ENCODE measurements at regions not wholly inside any gene's neighbourhood (a gene's known extent, or its start where the extent isn't known, plus 50 kb on each side); places are given as distances from the start of the nearest gene placed in this dataset.

DNA sequence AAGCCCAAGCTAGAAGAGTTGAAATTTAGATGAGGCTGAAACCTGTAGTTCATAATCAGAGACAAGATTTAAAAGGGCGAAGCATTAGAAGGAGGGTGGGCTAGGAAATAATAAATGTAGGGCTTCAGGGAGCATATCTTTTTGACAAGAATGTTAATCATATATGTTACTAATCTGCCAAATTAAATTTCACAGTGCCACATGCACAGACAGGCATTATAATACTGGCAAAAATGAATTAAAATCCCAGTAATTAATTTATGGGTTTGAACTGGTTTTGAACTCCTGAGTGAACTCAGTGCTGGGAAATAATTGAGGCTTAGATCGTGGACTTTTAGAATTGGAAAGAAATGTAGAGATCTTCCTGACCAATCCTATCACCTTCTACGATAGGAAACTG, 383.5 kb upstream of the IL12A start:
- H3K9ac ChIP-seq (ENCODE audit: low read length) = no peak overlapping the region
- no peak overlapping the region for H2AFZ ChIP-seq (ENCODE audit: low read depth, low read length, severe bottlenecking)
- H3K27me3 ChIP-seq (ENCODE audit: low read length) = no peaks in the 10 kb centered on the region
- no peaks in the 10 kb centered on the region for H3K36me3 ChIP-seq (ENCODE audit: low read length)
- no peaks in the 10 kb centered on the region for H3K9me2 ChIP-seq (replicated peaks; ENCODE audit: insufficient read depth, low read length)
- H3K4me2 ChIP-seq (ENCODE audit: low read depth, low read length, poor library complexity, severe bottlenecking) = no peak overlapping the region
- H3K79me2 ChIP-seq (ENCODE audit: insufficient read depth, low read length) = no peaks in the 10 kb centered on the region
- no peak overlapping the region for H3K27ac ChIP-seq (ENCODE audit: low read depth, low read length)
- no peak for TF ChIP-seq EZH2phosphoT487 (conservative IDR thresholded peaks at IDR 0.05; ENCODE audit: low read length)
- peaks cover 2% of the 10 kb centered on the region; the same call in 1 of the 2 replicates for H3K9me3 ChIP-seq (ENCODE audit: insufficient read depth, low read length)
- H4K20me1 ChIP-seq (ENCODE audit: low read depth, low read length) = no peaks in the 10 kb centered on the region
- H3K4me3 ChIP-seq (ENCODE audit: insufficient read depth, low read length, poor library complexity, severe bottlenecking) = no peak overlapping the region
- no peaks in the 10 kb centered on the region for H3F3A ChIP-seq (ENCODE audit: insufficient read depth)

DNA sequence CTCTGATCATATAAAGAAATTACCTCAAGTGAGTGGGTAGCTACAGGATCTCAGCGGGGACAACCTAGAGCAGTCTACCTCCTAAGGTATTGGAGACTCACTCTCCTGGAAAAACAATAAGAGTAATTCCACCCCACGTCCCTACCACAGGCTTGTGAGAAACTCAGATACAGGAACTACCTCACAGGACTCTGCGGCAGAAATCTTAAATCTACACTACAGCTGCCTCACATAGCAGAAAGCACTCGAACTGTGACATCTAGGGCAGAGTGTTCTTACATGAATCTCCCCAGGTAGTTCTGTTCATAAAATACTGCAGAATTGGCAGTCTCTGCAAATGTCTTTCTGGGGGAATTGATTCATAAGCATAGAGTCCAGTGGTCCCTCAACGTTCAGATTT, 382.9 kb upstream of the IL12A start:
- Histone ChIP-seq H3K9ac (ENCODE audit: low read length) (no peak overlapping the region), H3K27me3 (ENCODE audit: low read length) (0 out of 2 replicates have a peak, but pooled peaks cover 4% of the 10 kb centered on the region), H3K79me2 (ENCODE audit: insufficient read depth, low read length) (no peaks in the 10 kb centered on the region), H3F3A (ENCODE audit: insufficient read depth) (no peaks in the 10 kb centered on the region), H3K4me2 (ENCODE audit: low read depth, low read length, poor library complexity, severe bottlenecking) (no peak overlapping the region), H3K9me3 (ENCODE audit: insufficient read depth, low read length) (no peaks in the 10 kb centered on the region), H3K27ac (ENCODE audit: low read depth, low read length) (no peak overlapping the region), H3K4me3 (ENCODE audit: insufficient read depth, low read length, poor library complexity, severe bottlenecking) (no peak overlapping the region), H4K20me1 (ENCODE audit: low read depth, low read length) (no peaks in the 10 kb centered on the region), H3K9me2 (replicated peaks; ENCODE audit: insufficient read depth, low read length) (no peaks in the 10 kb centered on the region), H3K36me3 (ENCODE audit: low read length) (no peaks in the 10 kb centered on the region), H2AFZ (ENCODE audit: low read depth, low read length, severe bottlenecking) (no peak overlapping the region)
- TF ChIP-seq, protein P1, sequence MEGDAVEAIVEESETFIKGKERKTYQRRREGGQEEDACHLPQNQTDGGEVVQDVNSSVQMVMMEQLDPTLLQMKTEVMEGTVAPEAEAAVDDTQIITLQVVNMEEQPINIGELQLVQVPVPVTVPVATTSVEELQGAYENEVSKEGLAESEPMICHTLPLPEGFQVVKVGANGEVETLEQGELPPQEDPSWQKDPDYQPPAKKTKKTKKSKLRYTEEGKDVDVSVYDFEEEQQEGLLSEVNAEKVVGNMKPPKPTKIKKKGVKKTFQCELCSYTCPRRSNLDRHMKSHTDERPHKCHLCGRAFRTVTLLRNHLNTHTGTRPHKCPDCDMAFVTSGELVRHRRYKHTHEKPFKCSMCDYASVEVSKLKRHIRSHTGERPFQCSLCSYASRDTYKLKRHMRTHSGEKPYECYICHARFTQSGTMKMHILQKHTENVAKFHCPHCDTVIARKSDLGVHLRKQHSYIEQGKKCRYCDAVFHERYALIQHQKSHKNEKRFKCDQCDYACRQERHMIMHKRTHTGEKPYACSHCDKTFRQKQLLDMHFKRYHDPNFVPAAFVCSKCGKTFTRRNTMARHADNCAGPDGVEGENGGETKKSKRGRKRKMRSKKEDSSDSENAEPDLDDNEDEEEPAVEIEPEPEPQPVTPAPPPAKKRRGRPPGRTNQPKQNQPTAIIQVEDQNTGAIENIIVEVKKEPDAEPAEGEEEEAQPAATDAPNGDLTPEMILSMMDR (IDR thresholded peaks at IDR 0.05; ENCODE audit: insufficient read depth, low read length, poor library complexity, severe bottlenecking) = no peak
- no peak for TF ChIP-seq EZH2phosphoT487 (conservative IDR thresholded peaks at IDR 0.05; ENCODE audit: low read length)

DNA sequence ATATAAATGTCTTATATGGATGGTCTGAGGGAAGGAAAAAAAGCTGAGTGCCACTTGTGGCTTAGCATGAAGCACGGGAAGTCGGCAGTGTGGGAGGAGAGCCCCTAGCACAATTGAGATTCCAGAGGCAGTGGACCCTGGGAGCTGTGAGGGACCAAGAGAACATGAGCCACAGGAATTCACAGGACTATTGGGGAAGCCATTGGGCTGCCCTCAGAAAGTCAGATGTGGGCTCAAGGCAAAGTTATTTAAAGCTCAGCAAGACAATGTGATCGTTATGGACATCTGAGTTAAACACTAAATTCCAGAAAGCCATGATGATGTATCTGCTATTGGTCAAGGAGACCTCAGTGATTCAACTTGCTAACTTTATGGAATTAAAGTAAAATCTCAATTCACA, 380.8 kb upstream of the IL12A start:
- Histone ChIP-seq H3K9me3 (ENCODE audit: insufficient read depth, low read length) (no peaks in the 10 kb centered on the region), H2AFZ (ENCODE audit: low read depth, low read length, severe bottlenecking) (no peak overlapping the region), H3K9ac (ENCODE audit: low read length) (no peak overlapping the region), H3F3A (ENCODE audit: insufficient read depth) (no peaks in the 10 kb centered on the region), H3K4me3 (ENCODE audit: insufficient read depth, low read length, poor library complexity, severe bottlenecking) (no peak overlapping the region), H3K27ac (ENCODE audit: low read depth, low read length) (no peak overlapping the region), H3K79me2 (ENCODE audit: insufficient read depth, low read length) (no peaks in the 10 kb centered on the region), H3K36me3 (ENCODE audit: low read length) (no peaks in the 10 kb centered on the region), H3K9me2 (replicated peaks; ENCODE audit: insufficient read depth, low read length) (no peaks in the 10 kb centered on the region), H4K20me1 (ENCODE audit: low read depth, low read length) (no peaks in the 10 kb centered on the region), H3K27me3 (ENCODE audit: low read length) (0 out of 2 replicates have a peak, but pooled peaks cover 4% of the 10 kb centered on the region), H3K4me2 (ENCODE audit: low read depth, low read length, poor library complexity, severe bottlenecking) (no peak overlapping the region)
- no peak for TF ChIP-seq EZH2phosphoT487 (conservative IDR thresholded peaks at IDR 0.05; ENCODE audit: low read length)
- TF ChIP-seq, protein P1 (IDR thresholded peaks at IDR 0.05; ENCODE audit: insufficient read depth, low read length, poor library complexity, severe bottlenecking) = no peak

DNA sequence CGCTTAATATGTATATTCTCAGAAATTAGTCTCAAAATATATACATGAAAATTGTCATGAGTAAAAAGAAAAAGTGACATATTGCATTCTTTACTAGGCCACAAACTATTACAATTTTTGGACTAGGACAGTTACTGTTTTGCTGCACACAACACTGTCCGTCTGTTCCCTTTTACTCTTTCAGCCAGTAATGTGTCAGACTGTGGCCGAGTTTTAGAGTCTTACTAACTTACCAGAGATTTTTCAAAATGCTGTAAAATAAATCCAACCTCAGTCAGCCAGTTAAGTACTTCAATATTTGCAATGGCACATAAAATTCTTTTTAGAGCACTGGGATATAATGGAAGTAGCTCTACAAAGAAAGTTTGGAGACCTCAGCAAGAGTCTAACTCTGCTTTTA, 380.3 kb upstream of the IL12A start:
- TF ChIP-seq EZH2phosphoT487 (conservative IDR thresholded peaks at IDR 0.05; ENCODE audit: low read length) = no peak
- TF ChIP-seq, protein P1 (IDR thresholded peaks at IDR 0.05; ENCODE audit: insufficient read depth, low read length, poor library complexity, severe bottlenecking) = no peak
- H3K27ac ChIP-seq (ENCODE audit: low read depth, low read length) = no peak overlapping the region
- H3F3A ChIP-seq (ENCODE audit: insufficient read depth) = no peaks in the 10 kb centered on the region

More for the DNA sequence above, 380.3 kb upstream of the IL12A start:
- no peaks in the 10 kb centered on the region for H4K20me1 ChIP-seq (ENCODE audit: low read depth, low read length)
- H3K4me3 ChIP-seq (ENCODE audit: insufficient read depth, low read length, poor library complexity, severe bottlenecking) = no peak overlapping the region
- H2AFZ ChIP-seq (ENCODE audit: low read depth, low read length, severe bottlenecking) = no peak overlapping the region
- H3K9me3 ChIP-seq (ENCODE audit: insufficient read depth, low read length) = no peaks in the 10 kb centered on the region
- H3K27me3 ChIP-seq (ENCODE audit: low read length) = 0 out of 2 replicates have a peak, but pooled peaks cover 4% of the 10 kb centered on the region
- no peak overlapping the region for H3K9ac ChIP-seq (ENCODE audit: low read length)
- H3K9me2 ChIP-seq (replicated peaks; ENCODE audit: insufficient read depth, low read length) = no peaks in the 10 kb centered on the region
- no peak overlapping the region for H3K4me2 ChIP-seq (ENCODE audit: low read depth, low read length, poor library complexity, severe bottlenecking)
- H3K36me3 ChIP-seq (ENCODE audit: low read length) = no peaks in the 10 kb centered on the region
- no peaks in the 10 kb centered on the region for H3K79me2 ChIP-seq (ENCODE audit: insufficient read depth, low read length)

Measured in SU-DHL-6 (cell line).